LHCN-M2 (cell line): ENCODE measurements at regions not wholly inside any gene's neighbourhood (a gene's known extent, or its start where the extent isn't known, plus 50 kb on each side); places are given as distances from the start of the nearest gene placed in this dataset.
A peak's percentile ranks its signal among the peaks of the same experiment; 100 is the strongest.
"Not testable (repeated sequence)": the region's sequence is repeated elsewhere in the genome, so short reads cannot be mapped to it uniquely, and the experiment has no call there.

Source experiments
- DNase-seq: peaks from one replicate; pipeline ENCODE4 v3.0.0-alpha.2; 2012; ENCODE audit warnings: low read depth

DNA sequence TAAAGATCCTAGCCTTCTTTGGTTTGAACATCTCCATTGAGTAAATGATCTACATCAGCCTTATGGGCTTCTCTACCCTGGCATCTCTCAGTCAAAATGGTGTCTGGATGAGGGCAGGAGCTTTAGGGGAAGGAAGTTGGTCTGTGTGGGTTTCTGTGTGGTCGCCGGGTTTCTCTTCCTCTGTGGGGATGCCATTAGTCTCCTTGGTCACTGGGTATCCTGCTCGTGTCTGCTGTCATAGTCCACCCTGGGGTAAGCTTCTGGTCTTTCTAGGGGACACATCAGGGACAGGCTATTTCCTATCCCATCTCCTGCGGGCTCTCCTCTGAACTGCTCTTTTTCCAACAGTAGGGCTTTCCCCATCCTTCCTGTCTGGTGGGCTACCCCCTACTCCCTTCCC lies 150.3 kb upstream of the NPY start:
- DNase-seq: no peak

DNA sequence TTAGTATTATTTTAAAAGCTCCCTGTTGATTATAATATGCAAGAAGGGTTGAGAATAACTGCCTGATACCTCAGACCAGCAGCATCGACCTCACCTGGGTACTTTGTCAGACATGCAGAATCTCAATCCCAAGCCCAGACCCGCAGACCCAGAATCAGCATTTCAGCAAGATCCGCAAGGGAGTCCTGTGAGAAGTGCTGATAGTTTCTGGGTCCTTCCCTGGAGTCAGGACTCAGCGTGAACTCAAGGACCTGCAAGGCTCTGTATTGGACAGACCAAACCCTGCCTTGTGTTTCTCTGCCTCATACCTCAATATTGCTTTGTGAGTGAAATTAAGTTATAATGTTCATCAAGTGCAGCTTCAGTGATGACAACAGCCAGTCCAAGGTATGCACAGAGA lies 149.5 kb upstream of the NPY start:
- no peak for DNase-seq

DNA sequence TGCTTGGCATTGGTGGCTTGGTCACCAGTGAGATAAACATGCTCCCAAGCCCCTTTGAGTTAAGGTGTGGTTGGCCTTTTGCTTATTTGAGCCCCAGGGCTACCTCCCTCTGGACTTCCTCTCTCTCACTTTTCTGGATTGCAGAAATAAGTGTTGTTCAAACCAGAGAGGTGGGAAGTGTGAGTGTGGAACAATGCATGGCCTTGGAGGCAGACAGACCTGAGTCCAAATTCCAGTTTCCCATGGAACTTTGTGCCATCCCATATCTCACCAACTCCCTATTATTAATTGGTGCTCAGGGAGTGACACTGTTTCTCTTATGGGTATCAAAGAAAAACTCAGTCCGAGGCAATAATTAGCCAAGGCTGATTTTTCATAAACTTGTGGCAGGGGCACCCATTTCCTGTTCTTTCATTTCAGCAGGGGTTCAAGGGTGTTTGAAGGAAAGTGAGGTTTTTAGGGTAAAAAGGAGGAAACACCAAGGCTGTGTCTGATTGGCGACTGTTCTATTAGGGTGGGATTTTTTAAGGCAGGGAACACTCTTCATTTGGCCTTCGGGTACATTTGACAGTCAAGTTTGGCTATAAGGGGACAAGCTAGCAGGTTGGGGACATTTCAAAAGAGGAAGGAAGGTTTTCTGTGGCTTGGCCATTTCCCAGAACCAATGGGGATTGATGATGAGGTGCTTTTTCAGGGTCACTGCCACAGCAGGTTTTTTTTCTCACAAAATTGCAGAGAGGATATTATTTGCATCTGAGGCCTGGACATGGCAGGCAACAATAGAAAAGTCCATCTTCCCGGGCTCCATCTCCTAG lies 148.8 kb upstream of the NPY start:
- no peak for DNase-seq

DNA sequence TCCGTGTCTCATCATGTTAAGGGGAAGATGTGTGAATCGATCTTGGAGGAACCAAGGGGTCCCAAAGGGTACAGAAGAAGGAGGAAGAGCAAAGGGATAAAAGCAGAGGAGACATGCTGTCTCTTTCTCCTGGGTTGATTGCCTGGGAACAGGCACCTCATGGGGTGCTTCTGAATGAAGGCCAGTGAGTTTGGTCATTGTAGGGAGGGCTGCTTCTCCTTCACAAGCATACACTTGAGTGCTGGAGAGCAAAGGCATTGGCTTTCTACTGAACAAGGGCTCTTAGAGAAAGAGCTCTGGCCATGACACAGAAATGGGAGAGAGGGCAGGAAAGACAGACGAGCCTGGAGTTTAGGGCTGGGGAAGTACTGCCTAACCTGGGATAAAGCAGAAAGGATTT lies 146.7 kb upstream of the NPY start:
- no peak for DNase-seq

DNA sequence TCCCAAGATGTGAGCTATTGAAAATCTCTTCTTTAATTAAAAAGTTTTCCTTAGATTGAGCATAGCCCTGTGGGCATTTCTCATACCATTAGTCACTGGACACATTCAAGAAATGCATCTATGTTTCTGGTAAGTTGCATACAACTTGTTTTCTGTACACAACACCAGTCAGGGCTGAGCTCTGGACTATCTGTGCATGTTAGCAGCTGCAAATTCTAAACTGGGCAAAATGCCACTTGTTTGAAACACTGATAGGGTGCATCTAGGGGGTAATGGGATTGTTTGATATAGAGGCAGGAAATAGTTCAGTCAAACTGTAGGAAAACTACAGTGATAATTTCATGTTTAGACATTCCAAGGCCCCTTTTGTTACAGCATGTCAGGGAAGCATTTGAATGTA lies 145.6 kb upstream of the NPY start:
- peak; percentile 54 for DNase-seq

DNA sequence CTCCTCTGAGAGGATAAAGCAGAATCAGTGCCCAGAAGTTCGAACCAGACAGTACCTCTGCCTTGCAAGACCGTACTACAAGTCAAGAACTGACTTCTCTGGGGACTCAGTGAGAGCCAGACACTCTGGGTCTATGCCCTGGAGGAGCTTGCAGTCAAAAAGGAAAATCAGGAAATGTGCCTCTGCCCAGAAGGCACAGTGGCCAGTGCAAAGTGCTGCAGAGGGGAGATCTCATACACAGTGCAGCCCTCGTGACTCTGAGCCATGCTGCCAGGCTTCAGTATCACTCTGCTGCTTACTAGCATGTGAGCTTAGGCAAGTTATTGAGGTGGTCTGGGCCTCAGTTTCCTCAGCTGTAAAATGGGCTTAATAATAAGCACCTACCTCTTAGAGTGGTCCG lies 144.0 kb upstream of the NPY start:
- DNase-seq: no peak

DNA sequence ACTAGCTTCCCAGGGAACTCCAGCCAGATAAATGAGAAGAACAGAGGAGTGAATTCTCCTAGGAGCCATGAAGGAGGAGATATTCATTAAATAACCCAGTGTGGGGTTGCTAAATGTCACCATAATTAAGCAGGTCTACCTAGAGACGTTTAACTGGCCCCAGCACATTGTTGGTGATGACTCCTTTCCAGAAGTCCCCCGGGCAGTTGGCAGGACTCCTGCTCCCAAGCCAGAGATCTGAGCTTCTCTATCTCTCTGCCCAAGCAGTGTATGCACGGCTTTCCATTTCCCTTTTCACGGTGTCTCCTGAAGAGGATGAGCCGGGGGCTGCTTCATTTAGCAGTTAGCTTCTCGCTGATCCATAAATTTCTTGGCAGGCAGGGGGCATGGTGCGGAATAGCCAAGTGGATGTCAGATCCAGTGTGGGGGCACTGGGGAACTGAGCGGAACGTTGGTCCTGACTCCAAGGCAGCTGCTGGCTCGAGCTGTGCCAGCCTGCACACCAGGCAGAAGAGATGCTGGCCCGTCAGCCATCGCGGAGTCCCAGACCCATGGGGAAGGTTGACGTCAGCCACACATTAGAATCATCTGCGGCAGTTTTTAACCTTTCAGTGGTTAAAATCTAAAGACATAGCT lies 142.0 kb upstream of the NPY start:
- no peak for DNase-seq

DNA sequence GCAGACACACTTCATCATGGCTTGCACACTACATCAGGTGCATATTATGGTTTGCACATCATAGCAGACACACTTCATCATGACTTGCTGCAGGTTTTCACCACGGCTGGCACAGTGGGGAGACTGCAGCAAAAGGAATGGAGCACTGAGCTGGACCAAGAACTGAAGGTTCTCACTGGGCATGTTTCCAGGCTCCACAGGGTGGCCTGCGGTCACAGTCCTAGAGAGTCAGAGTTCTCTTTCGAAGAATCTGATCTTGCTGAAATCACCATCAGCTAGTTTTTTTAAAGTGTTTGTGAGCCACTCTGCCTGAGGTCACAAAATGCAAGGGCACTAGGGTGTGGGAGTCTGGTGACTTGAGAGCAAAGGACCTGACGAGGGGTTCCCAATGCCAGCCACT lies 140.4 kb upstream of the NPY start:
- peak; percentile 26 for DNase-seq

DNA sequence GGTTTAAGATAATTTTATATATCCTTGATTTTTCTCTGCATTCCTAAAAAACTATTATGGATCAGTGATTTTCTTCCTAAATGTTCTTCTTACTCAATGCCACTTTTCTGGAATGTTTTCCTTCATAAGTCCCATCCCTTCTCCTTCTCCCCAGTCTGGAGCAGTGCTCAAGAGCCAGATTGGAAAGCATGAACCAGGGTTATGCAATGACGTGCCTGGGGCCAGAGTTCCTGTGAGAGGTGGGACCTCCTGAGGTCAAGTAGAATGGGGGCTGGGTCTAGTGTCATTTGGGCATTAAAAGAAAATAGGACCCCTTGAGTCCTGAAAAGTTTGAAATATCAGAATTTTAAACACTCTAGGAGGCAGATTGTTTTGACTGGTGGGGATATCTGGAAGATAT lies 132.0 kb upstream of the NPY start:
- DNase-seq: no peak

DNA sequence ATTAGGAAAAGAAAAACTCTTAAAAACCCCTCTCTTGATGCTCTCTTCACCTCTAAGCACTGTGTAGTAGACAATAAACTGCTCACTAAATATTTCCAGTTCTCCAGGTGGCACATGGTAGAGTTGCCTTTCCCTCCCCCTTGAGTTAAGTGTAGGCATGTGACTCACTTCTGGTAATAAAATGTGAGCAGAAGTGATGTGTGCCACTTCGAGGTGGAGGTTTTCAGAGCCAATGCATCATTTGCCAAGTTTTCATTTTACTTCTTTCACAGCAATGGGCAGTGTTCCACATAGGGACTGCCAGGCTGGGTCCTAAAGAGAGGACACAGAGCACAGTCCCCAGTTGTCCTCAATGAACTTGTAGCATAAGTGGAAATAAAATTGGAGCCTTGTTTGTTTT lies 131.6 kb upstream of the NPY start:
- no peak for DNase-seq

DNA sequence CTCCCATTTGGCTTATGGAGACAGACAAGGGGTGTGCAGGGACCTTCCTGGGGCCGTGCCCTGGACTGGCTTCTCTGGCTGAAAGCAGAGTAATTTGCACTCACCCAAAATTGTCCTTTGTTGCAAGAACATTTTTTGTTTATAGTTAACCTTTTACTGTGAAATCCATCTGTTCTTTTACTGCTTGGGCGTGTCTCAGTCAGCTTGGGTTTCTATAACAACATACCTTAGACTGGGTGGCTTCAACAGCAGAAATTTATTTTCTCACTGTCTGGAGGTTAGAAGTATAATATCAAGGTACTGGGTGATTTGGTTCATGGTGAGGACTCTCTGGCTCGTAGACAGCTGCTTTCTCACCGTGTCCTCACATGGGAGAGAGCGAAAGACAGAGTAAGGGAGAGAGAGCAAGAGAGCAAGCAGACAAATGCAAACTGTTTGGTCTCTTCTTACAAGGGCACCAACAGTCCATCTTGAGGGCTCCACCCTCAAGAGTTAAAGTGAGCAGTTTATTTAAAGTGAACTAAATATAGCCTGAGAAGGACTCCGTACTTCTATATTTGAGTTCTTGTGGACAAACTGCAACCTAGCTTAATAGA lies 131.0 kb upstream of the NPY start:
- no peak for DNase-seq

DNA sequence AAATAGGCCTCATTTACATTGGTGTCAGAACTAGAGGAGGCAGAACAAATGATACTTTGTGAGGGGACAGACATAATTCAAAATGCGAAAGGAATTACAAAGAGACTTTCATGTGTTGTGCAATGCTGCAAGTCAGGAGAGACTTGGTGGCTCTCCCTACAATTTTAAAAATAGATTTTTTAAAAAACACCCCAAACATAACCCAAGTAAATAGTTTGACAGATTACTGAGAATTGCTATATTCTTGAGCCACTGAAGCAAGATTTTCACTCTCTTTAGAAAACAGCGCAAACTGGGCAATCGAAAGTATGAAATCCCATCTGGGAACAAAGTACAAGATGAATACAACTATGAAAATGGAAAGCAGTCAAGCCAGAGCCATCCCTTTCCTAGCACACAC lies 126.3 kb upstream of the NPY start:
- no peak for DNase-seq

DNA sequence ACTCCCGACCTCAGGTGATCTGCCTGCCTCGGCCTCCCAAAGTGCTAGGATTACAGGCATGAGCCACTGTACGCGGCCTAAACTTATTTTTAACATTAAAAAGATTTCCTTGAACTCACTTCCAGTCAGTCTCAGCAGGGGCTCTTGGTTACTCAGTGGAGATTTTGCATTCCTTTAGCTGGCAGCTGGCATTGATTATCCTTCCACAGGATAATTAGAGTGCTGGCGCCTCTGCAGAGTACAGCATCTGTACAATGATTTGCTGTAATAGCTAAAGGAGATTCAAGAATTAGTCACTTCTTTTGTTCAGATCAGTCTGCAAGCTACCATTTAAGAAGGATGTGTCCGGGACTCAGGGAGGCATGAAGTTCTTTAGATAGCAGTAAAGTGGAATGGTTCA lies 125.0 kb upstream of the NPY start:
- no peak for DNase-seq

DNA sequence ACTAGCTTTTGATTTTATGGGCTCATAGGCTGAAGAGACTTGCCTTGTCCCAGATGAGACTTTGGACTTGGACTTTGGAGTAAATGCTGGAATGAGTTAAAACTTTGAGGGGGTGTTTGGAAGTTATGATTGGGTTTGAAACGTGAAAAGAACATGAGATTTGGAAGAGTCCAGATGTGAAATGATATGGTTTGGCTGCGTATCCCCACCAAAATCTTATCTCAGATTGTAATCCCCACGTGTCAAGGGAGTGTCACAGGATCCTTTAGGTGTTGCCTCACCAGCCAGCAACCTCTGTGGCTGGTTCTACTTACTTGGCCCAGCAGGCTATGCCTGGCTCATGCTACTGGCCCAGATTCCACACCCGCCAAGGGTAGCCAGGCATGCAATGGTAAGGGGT lies 119.6 kb upstream of the NPY start:
- no peak for DNase-seq

DNA sequence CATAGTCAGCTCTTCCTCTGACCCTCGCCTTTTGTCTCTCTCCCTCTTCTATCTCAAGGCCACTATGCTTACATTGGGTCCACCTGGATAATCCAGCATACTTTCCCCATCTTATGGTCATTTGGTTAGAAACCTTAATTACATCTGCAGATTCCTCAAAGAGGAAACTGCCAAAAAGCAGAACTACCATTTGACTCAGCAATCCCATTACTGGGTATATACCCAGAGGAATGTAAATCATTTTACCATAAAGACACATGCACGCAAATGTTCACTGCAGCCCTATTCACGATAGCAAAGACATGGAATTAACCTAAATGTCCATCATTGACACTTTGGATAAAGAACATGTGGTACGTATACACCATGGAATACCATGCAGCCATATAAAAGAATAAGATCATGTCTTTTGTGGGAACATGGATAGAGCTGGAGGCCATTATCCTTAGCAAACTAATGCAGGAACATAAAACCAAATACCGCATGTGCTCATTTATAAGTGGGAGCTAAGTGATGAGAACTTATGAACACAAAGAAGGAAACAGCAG lies 114.8 kb upstream of the NPY start:
- DNase-seq: no peak

DNA sequence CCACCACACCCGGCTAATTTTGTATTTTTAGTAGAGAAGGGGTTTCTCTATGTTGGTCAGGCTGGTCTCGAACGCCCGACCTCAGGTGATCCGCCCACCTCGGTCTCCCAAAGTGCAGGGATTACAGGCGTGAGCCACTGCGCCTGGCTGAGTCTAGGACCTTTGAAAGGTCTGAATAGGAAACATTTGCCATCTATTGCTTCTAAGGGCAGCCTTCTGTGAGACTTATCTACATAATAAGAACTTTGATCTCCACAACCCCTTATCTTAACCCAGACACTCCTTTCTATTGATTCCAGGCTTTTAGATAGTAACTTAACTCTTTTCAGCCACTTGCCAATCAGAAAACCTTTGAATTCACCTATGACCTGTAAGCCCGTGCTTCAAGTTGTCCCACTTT lies 112.0 kb upstream of the NPY start:
- DNase-seq: not testable (repeated sequence)

DNA sequence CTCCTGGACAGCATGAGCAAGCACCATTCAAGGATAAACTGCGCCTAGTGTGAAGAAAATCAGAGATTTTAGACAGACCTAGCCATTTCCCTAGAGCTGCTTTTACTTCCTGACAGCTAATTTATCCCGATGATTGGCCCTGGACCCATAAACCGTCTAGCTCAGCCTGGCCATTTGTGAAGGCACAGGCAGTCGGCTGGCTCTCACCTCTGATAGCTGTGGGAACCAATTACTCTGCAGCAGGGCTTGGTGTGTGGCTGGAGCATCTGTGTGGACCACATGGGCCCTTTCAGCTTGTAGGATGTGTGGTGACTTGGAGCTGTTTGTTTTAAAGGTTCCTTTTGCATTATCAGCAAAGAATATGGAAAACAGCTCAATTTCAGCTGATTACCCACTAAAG lies 111.1 kb upstream of the NPY start:
- no peak for DNase-seq

DNA sequence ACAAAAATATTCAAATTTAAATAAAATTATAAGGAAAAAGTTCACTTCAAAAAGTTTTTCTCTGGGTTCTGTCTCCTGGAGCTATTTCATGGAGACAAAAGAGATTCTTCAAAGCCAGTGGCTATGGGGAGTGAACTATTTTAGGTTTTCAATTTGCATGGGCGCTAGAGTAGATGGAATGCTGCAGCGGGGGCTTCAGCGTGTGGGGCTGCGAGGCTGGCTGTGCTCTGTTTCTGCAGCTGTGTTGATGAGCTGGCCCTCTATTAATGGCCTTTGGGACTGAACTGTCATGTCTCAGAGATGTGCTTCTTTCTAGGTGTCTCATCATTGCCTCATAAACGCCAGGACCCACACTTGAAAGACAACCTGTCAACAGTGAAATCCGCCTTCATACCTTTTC lies 108.4 kb upstream of the NPY start:
- no peak for DNase-seq

DNA sequence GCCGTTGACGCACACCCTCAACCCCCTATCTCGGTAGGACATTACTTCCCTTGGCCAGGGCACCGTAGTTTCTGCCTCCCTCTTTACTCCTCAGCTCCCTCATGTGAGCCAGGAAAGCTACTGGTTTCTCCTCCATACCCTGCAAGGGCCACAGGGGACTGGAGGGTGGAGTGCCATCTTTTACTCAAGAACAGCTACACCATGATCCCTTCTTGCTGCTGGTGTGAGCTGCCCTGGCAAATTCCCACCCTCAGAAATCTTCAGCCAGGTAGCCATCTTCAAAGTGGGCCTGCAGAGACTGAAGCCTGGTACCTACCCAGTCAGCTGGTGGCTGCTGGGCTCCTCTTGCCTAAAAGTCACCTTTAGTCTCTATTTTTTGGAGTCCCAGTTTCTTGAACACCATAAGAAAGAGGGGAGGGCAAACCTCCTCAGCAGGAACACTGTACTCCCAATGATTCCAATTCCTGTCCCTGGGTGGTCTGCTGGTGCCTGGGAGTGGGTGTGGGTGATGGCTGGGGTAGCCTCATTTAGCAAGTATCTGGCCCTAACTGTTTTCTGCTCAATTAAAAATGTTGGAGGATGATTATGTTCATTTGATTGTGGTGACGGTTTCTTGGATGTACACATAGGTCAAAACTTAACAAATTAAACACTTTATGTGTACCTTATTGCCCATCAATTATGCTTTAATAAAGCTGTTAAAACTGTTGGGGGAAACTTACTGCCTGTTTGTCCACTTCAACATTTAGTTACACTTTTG lies 105.0 kb upstream of the NPY start:
- DNase-seq: no peak

DNA sequence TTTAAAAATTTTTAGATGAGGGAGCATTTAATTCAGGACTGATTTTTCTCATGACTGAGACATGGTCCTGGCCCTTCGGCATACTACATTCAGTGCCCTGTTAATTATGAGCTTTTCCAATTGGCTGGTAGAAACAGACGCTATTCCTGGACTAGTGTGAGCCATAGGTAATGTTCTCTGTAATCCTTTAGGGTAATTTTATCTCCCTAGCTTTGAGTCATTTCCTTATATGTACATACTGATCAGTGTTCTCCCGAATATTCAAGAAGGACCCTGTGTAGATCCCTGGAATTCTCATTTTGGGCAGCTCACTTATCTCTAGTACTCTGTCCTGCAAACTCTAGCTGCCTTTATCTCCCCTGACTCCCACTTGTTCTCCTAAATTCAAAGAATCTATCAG lies 92.6 kb upstream of the NPY start:
- DNase-seq: no peak

DNA sequence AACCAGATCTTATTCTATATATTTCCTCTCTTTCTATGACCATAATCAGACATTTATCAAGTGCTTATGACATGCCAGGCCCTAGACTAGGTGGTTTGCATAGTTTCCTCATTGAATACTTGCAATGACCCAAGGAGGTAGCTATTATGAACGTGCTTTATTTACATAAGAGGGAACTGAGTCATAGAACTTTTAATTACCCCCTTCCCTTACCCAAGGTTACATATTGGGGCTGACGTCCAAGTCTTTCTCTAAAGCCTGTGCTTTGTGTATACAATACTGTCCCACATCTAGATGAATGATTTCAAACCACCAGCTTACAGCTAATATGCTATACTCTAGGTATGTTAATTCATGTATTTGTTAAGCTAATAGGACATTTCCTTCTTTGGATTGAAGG lies 91.9 kb upstream of the NPY start:
- no peak for DNase-seq

DNA sequence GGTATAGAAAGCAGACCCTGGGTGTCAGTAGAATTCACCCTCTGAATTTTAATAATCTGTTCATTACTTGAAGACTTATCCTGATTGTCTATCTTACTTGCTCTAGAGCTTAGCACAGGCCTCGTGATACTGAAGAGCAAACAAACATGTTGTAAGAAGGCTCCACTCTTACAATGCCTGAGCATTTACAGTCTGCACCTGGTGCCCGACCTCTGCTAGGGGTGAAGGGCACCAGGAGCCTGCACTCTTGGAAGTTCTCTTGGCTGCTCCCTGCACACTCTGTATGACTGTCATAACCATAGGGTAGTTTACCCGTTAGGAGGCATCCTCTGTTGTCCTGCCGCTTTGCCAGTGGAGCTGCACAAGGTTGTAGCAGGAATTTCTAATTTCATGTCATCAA lies 91.3 kb upstream of the NPY start:
- no peak for DNase-seq
